H9 (cell line): ENCODE measurements at regions not wholly inside any gene's neighbourhood (a gene's known extent, or its start where the extent isn't known, plus 50 kb on each side); places are given as distances from the start of the nearest gene placed in this dataset.

ENCODE experiments used
- DNase-seq: peaks from one replicate; pipeline ENCODE4 v3.0.0-alpha.2; 2017
- H2AFZ ChIP-seq: one replicate; pipeline ENCODE4 v1.6.1; 2013; ENCODE audit warnings: mild to moderate bottlenecking, low read length, control low read depth, moderate library complexity
- H2AK5ac ChIP-seq: 2 replicates; pipeline ENCODE4 v1.6.1; 2013; ENCODE audit warnings: low read length, control low read depth, mixed read lengths; ENCODE audit not compliant: insufficient read length
- H2BK120ac ChIP-seq: one replicate; pipeline ENCODE4 v1.6.1; 2013; ENCODE audit warnings: low read depth, mild to moderate bottlenecking, low read length, control low read depth, inconsistent platforms; ENCODE audit not compliant: poor library complexity, severe bottlenecking
- H2BK12ac ChIP-seq: 2 replicates; pipeline ENCODE4 v1.6.1; 2013; ENCODE audit warnings: low read length, control low read depth, mixed read lengths, low read depth; ENCODE audit not compliant: insufficient read length
- H2BK15ac ChIP-seq: 2 replicates; pipeline ENCODE4 v1.6.1; 2013; ENCODE audit warnings: low read depth, low read length, control low read depth
- H2BK20ac ChIP-seq: one replicate; pipeline ENCODE4 v1.6.1; 2013; ENCODE audit warnings: low read depth, mild to moderate bottlenecking, low read length, control low read depth, inconsistent platforms; ENCODE audit not compliant: poor library complexity, severe bottlenecking
- H2BK5ac ChIP-seq: 2 replicates; pipeline ENCODE4 v1.6.1; 2013; ENCODE audit warnings: low read length, control low read depth, mixed read lengths; ENCODE audit not compliant: insufficient read length
- H3K14ac ChIP-seq: 2 replicates; pipeline ENCODE4 v1.6.1; 2013; ENCODE audit warnings: low read length, control low read depth; ENCODE audit not compliant: insufficient read depth
- H3K18ac ChIP-seq: 2 replicates; pipeline ENCODE4 v1.6.1; 2013; ENCODE audit warnings: low read depth, mild to moderate bottlenecking, mixed read lengths, low read length, control low read depth; ENCODE audit not compliant: insufficient read length
- H3K23ac ChIP-seq: 2 replicates; pipeline ENCODE4 v1.6.1; 2013; ENCODE audit warnings: low read length, control low read depth, mixed read lengths, low read depth; ENCODE audit not compliant: insufficient read length
- H3K23me2 ChIP-seq: 2 replicates; pipeline ENCODE4 v1.6.1; 2013; ENCODE audit warnings: low read depth, mild to moderate bottlenecking, mixed read lengths, low read length, control low read depth; ENCODE audit not compliant: insufficient read length, poor library complexity, severe bottlenecking
- H3K27ac ChIP-seq: 2 replicates; pipeline ENCODE4 v1.5.1; 2013; ENCODE audit warnings: low read length, control low read depth, mixed read lengths, low read depth; ENCODE audit not compliant: insufficient read length
- H3K27me3 ChIP-seq: 2 replicates; pipeline ENCODE4 v1.6.1; 2013; ENCODE audit warnings: low read length, control low read depth, inconsistent platforms; ENCODE audit not compliant: insufficient read depth
- H3K4ac ChIP-seq: 2 replicates; pipeline ENCODE4 v1.6.1; 2013; ENCODE audit warnings: low read depth, mild to moderate bottlenecking, control low read depth, inconsistent platforms, low read length, moderate library complexity
- H3K4me1 ChIP-seq: 2 replicates; pipeline ENCODE4 v1.6.1; 2013; ENCODE audit warnings: low read length, control low read depth, inconsistent platforms; ENCODE audit not compliant: insufficient read depth
- H3K4me2 ChIP-seq: 2 replicates; pipeline ENCODE4 v1.6.1; 2013; ENCODE audit warnings: low read length, control low read depth, mixed read lengths; ENCODE audit not compliant: insufficient read length, insufficient read depth
- H3K56ac ChIP-seq: 2 replicates; pipeline ENCODE4 v1.6.1; 2013; ENCODE audit warnings: low read depth, mild to moderate bottlenecking, mixed read lengths, low read length, control low read depth; ENCODE audit not compliant: insufficient read length
- H3K79me1 ChIP-seq: 2 replicates; pipeline ENCODE4 v1.6.1; 2013; ENCODE audit warnings: low read depth, mild to moderate bottlenecking, moderate library complexity, low read length, control low read depth, inconsistent platforms; ENCODE audit not compliant: insufficient read depth, poor library complexity, severe bottlenecking
- H3K79me2 ChIP-seq: 2 replicates; pipeline ENCODE4 v1.6.1; 2013; ENCODE audit warnings: low read length, control low read depth, inconsistent platforms; ENCODE audit not compliant: insufficient read depth
- H3K9ac ChIP-seq: 2 replicates; pipeline ENCODE4 v1.6.1; 2013; ENCODE audit warnings: low read length, control low read depth, mixed read lengths; ENCODE audit not compliant: insufficient read length; ENCODE audit errors: extremely low read depth
- H3K9me3 ChIP-seq: one replicate; pipeline ENCODE4 v1.6.1; 2013; ENCODE audit warnings: low read depth, low read length, inconsistent platforms; ENCODE audit not compliant: control insufficient read depth
- H3T11ph ChIP-seq: one replicate; pipeline ENCODE4 v1.6.1; 2013; ENCODE audit warnings: mild to moderate bottlenecking, low read length, control low read depth, inconsistent platforms
- H4K20me1 ChIP-seq: one replicate; pipeline ENCODE4 v1.6.1; 2013; ENCODE audit not compliant: control insufficient read depth, insufficient read length, insufficient read depth
- H4K5ac ChIP-seq: 2 replicates; pipeline ENCODE4 v1.6.1; 2013; ENCODE audit warnings: low read depth, mild to moderate bottlenecking, mixed read lengths, low read length, control low read depth; ENCODE audit not compliant: insufficient read length
- H4K8ac ChIP-seq: replicated peaks from 2 replicates; pipeline ENCODE4 v1.6.1; 2013; ENCODE audit warnings: low read length, control low read depth, mixed read lengths, low read depth; ENCODE audit not compliant: insufficient read length
- H4K91ac ChIP-seq: 2 replicates; pipeline ENCODE4 v1.6.1; 2013; ENCODE audit warnings: low read depth, mild to moderate bottlenecking, moderate library complexity, mixed read lengths, low read length, control low read depth; ENCODE audit not compliant: insufficient read length
- H3K27ac Mint-ChIP-seq, 3 experiments: 2 replicates in 2 of 3; 3 replicates in 1 of 3; pipeline ENCODE4 v1.8.0; 2020 to 2021; ENCODE audit warnings: mixed read lengths in 3 of 3, mild to moderate bottlenecking in 1 of 3, moderate library complexity in 1 of 3
- H3K27me3 Mint-ChIP-seq: 2 replicates; pipeline ENCODE4 v1.8.0; 2021; ENCODE audit warnings: low read depth, mild to moderate bottlenecking, moderate library complexity, mixed read lengths
- H3K36me3 Mint-ChIP-seq, 3 experiments: 2 replicates in 2 of 3; 3 replicates in 1 of 3; pipeline ENCODE4 v1.8.0; 2020 to 2021; ENCODE audit warnings: low read depth in 3 of 3, mixed read lengths in 3 of 3; ENCODE audit not compliant: insufficient read depth in 1 of 3
- H3K4me1 Mint-ChIP-seq, 2 experiments: 2 replicates each; pipeline ENCODE4 v1.8.0; 2020; ENCODE audit warnings: mixed read lengths in 2 of 2
- H3K4me3 Mint-ChIP-seq, 2 experiments: 2 replicates in 1 of 2; 3 replicates in 1 of 2; pipeline ENCODE4 v1.8.0; 2020 to 2021; ENCODE audit warnings: mild to moderate bottlenecking in 2 of 2, mixed read lengths in 2 of 2, moderate library complexity in 1 of 2
- H3K9me3 Mint-ChIP-seq, 2 experiments: 2 replicates in 1 of 2; 3 replicates in 1 of 2; pipeline ENCODE4 v1.8.0; 2020; ENCODE audit warnings: mild to moderate bottlenecking in 2 of 2, mixed read lengths in 2 of 2, moderate library complexity in 1 of 2
- WGBS: extraction: QIAGEN DNeasy Blood & Tissue Kit; methylation state at CpG from one replicate; pipeline ENCODE4 v1.1.7; 2013; ENCODE audit warnings: missing lambda C conversion rate, low lambda C conversion rate, mixed read lengths; ENCODE audit not compliant: insufficient read length; ENCODE audit errors: extremely low coverage; 5-methylcytosine and 5-hydroxymethylcytosine counted together
- TF ChIP-seq, protein P1 (sequence below): fragments of 200-600 bp; sonication (generic); conservative IDR thresholded peaks from 3 replicates; pipeline ENCODE4 v1.8.0; 2021; ENCODE audit warnings: antibody characterized with exemption, mild to moderate bottlenecking

DNA sequence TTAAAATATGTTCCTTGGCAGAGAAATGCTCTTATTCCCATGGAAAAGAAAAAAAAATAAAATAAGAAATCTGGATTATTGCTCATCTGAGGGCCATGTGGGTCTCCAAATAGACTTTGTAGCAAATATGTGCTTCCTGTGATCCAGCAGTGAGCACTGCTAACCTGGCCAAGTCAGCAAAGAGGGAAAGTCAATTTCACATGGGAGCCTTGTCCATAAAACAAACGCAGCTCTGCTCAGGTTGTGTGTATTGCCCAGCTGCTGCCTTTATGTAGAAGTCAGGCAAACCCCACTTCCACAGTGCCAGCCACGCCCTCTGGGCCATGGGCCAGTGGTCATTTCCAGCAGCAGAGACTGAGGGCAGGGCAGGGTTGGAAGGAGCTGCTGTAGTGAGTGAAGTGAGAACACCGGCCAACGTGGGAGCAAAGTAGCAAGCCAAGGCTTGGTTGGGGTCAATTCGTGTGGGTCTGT, 174.3 kb downstream of the LYPLAL1 start:
- no peak for DNase-seq
- no peak overlapping the region for H2AFZ ChIP-seq
- no peak overlapping the region for H3K56ac ChIP-seq
- no peak overlapping the region for H4K91ac ChIP-seq
- H3K79me1 ChIP-seq, result no peaks in the 10 kb centered on the region
- H2BK120ac ChIP-seq, result no peak overlapping the region
- no peak overlapping the region for H2BK15ac ChIP-seq
- Mint-ChIP-seq H3K9me3 (peaks cover 12 to 17% of the 10 kb centered on the region in 2 experiments), H3K27me3 (peaks cover 2% of the 10 kb centered on the region; the same call in 1 of the 2 replicates), H3K4me1 (no peaks in the 10 kb centered on the region), H3K4me3 (no peak overlapping the region), H3K27ac (no peak overlapping the region; a peak in 1 of 7 replicates), H3K36me3 (peaks cover 4 to 13% (median 6%) of the 10 kb centered on the region in 3 experiments)
- TF ChIP-seq, protein P1, sequence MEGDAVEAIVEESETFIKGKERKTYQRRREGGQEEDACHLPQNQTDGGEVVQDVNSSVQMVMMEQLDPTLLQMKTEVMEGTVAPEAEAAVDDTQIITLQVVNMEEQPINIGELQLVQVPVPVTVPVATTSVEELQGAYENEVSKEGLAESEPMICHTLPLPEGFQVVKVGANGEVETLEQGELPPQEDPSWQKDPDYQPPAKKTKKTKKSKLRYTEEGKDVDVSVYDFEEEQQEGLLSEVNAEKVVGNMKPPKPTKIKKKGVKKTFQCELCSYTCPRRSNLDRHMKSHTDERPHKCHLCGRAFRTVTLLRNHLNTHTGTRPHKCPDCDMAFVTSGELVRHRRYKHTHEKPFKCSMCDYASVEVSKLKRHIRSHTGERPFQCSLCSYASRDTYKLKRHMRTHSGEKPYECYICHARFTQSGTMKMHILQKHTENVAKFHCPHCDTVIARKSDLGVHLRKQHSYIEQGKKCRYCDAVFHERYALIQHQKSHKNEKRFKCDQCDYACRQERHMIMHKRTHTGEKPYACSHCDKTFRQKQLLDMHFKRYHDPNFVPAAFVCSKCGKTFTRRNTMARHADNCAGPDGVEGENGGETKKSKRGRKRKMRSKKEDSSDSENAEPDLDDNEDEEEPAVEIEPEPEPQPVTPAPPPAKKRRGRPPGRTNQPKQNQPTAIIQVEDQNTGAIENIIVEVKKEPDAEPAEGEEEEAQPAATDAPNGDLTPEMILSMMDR, result no peak
- H4K20me1 ChIP-seq, result no peaks in the 10 kb centered on the region
- H3K14ac ChIP-seq, result no peak overlapping the region; the same call in 1 of the 2 replicates
- no peak overlapping the region for H3K27ac ChIP-seq
- H2BK20ac ChIP-seq, result no peak overlapping the region
- no peak overlapping the region for H2AK5ac ChIP-seq
- H3K27me3 ChIP-seq, result no peaks in the 10 kb centered on the region; the same call in 1 of the 2 replicates
- H2BK5ac ChIP-seq, result no peak overlapping the region
- WGBS, result no CpG with 5 or more reads among the region's 5 CpGs
- H3K4me1 ChIP-seq, result no peaks in the 10 kb centered on the region
- no peak overlapping the region for H2BK12ac ChIP-seq
- H3K79me2 ChIP-seq, result no peaks in the 10 kb centered on the region
- no peak overlapping the region for H3K4ac ChIP-seq
- H3T11ph ChIP-seq, result no peak overlapping the region
- H3K4me2 ChIP-seq, result no peak overlapping the region
- H3K9me3 ChIP-seq, result peaks cover 14% of the 10 kb centered on the region
- no peak overlapping the region for H4K5ac ChIP-seq
- H3K9ac ChIP-seq, result no peak overlapping the region
- no peak overlapping the region for H4K8ac ChIP-seq
- no peak overlapping the region for H3K18ac ChIP-seq
- H3K23ac ChIP-seq, result no peak overlapping the region
- H3K23me2 ChIP-seq, result no peaks in the 10 kb centered on the region
